ENCODE measurements at regions not wholly inside any gene's neighbourhood (a gene's known extent, or its start where the extent isn't known, plus 50 kb on each side); places are given as distances from the start of the nearest gene placed in this dataset.

DNA sequence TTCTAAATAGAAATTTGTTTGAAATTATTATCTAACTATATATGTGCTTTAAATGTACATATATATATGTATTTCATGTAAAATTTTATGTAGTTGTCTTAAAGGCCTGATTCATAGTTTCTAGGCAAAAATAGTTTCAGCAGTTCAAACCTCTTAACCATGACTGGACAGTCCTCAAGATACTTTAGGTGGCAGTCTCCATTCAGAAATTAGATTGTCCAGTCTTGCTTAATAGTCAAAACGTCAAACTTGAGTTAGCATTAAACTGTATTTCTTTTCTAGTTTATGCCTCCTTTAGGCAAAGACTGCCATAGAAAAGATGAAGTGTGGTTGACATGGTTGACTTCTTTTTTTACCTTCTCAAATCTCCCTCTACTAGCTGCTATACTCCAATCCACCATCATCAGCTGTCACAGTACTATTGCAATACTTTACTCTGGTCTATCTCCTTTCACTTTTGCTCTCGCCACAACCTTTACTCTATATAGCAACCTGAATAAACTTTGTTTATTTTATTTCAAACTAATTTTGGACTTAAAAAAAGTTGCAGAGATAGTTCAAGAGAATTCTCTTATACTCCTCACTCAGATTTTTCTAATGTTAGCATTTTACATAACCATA, 395.6 kb upstream of the DIPK2B start:
- TF ChIP-seq, protein P1, sequence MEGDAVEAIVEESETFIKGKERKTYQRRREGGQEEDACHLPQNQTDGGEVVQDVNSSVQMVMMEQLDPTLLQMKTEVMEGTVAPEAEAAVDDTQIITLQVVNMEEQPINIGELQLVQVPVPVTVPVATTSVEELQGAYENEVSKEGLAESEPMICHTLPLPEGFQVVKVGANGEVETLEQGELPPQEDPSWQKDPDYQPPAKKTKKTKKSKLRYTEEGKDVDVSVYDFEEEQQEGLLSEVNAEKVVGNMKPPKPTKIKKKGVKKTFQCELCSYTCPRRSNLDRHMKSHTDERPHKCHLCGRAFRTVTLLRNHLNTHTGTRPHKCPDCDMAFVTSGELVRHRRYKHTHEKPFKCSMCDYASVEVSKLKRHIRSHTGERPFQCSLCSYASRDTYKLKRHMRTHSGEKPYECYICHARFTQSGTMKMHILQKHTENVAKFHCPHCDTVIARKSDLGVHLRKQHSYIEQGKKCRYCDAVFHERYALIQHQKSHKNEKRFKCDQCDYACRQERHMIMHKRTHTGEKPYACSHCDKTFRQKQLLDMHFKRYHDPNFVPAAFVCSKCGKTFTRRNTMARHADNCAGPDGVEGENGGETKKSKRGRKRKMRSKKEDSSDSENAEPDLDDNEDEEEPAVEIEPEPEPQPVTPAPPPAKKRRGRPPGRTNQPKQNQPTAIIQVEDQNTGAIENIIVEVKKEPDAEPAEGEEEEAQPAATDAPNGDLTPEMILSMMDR (IDR thresholded peaks at IDR 0.05; ENCODE audit: low read length), result no peak
- TF ChIP-seq EZH2 (IDR thresholded peaks at IDR 0.05; ENCODE audit: borderline replicate concordance, low read length), result no peak

Measured in OCI-LY1 (cell line).